ENCODE measurements at regions not wholly inside any gene's neighbourhood (a gene's known extent, or its start where the extent isn't known, plus 50 kb on each side); places are given as distances from the start of the nearest gene placed in this dataset.
"Not testable (repeated sequence)": the region's sequence is repeated elsewhere in the genome, so short reads cannot be mapped to it uniquely, and the experiment has no call there.

GRCh38 chr5:92267830-92268229 is 884.7 kb upstream of the ARRDC3 start:
- H3K27ac ChIP-seq (ENCODE audit: insufficient read depth, low read length, poor library complexity, severe bottlenecking), result no peak overlapping the region
- no peak overlapping the region for H3K4me3 ChIP-seq (ENCODE audit: low read depth, low read length)
- Mint-ChIP-seq H3K4me3 (no peak overlapping the region), H3K9me3 (peaks cover 0 to 15% (median 6%) of the 10 kb centered on the region in 7 donors), H3K36me3 (no peaks in the 10 kb centered on the region), H3K27me3 (no peaks in the 10 kb centered on the region), H3K4me1 (no peaks in the 10 kb centered on the region), H3K27ac (no peak overlapping the region)
- H3K27me3 ChIP-seq (ENCODE audit: control insufficient read depth, insufficient read depth, low read length), result no peaks in the 10 kb centered on the region
- no peaks in the 10 kb centered on the region for H3K36me3 ChIP-seq (ENCODE audit: control insufficient read depth, insufficient read depth, low read length)
- ATAC-seq (ENCODE audit: low read depth in 2 of 2) (no peak), DNase-seq (no peak)
- no peaks in the 10 kb centered on the region for H3K4me1 ChIP-seq (ENCODE audit: control insufficient read depth, insufficient read depth, low read length, poor library complexity, severe bottlenecking)
- H3K9me3 ChIP-seq (ENCODE audit: control insufficient read depth in 2 of 2, low read length in 2 of 2), result peaks cover 0 to 5% of the 10 kb centered on the region in 2 experiments

- no peak overlapping the region for H3K27ac Mint-ChIP-seq
- Histone ChIP-seq H3K27ac (ENCODE audit: insufficient read depth, low read length, poor library complexity, severe bottlenecking) (no peak overlapping the region), H3K36me3 (ENCODE audit: control insufficient read depth, insufficient read depth, low read length) (no peaks in the 10 kb centered on the region), H3K4me3 (ENCODE audit: low read depth, low read length) (no peak overlapping the region), H3K4me1 (ENCODE audit: control insufficient read depth, insufficient read depth, low read length, poor library complexity, severe bottlenecking) (no peaks in the 10 kb centered on the region), H3K9me3 (ENCODE audit: control insufficient read depth in 2 of 2, low read length in 2 of 2) (no peaks in the 10 kb centered on the region), H3K27me3 (ENCODE audit: control insufficient read depth, insufficient read depth, low read length) (no peaks in the 10 kb centered on the region)
- DNase-seq, result no peak
- H3K9me3 Mint-ChIP-seq, result peaks cover 0 to 14% (median 4%) of the 10 kb centered on the region in 7 donors
- H3K27me3 Mint-ChIP-seq, result no peaks in the 10 kb centered on the region
- ATAC-seq (ENCODE audit: low read depth in 2 of 2), result no peak
- no peaks in the 10 kb centered on the region for H3K36me3 Mint-ChIP-seq
- no peak overlapping the region for H3K4me3 Mint-ChIP-seq
- H3K4me1 Mint-ChIP-seq, result no peaks in the 10 kb centered on the region
Observed at GRCh38 chr5:92265804-92266203, 882.7 kb upstream of the ARRDC3 start.

DNA sequence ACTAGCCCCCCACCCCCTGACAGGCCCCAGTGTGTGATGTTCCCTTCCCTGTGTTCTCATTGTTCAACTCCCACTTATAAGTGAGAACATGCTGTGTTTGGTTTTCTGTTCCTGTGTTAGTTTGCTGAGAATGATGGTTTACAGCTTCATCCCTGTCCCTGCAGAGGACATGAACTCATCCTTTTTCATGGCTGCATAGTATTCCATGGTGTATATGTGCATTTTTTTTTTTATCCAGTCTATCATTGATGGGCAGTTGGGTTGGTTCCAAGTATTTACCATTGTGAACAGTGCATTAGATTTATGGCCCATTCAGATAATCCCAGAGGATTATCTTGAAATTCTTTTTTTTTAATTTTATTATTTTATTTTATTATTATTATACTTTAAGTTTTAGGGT is 872.5 kb upstream of the ARRDC3 start:
- not testable (repeated sequence) for H3K4me3 Mint-ChIP-seq; DNase-seq; ATAC-seq (ENCODE audit: low read depth in 2 of 2); H3K27me3 Mint-ChIP-seq; H3K27ac Mint-ChIP-seq; H3K27ac ChIP-seq (ENCODE audit: insufficient read depth, low read length, poor library complexity, severe bottlenecking); H3K36me3 Mint-ChIP-seq; H3K4me1 ChIP-seq (ENCODE audit: control insufficient read depth, insufficient read depth, low read length, poor library complexity, severe bottlenecking); H3K4me1 Mint-ChIP-seq; H3K9me3 ChIP-seq (ENCODE audit: control insufficient read depth in 2 of 2, low read length in 2 of 2); H3K36me3 ChIP-seq (ENCODE audit: control insufficient read depth, insufficient read depth, low read length); H3K27me3 ChIP-seq (ENCODE audit: control insufficient read depth, insufficient read depth, low read length); H3K4me3 ChIP-seq (ENCODE audit: low read depth, low read length)
- H3K9me3 Mint-ChIP-seq, result peaks cover 1 to 12% (median 4%) of the 10 kb centered on the region in 7 donors

DNA sequence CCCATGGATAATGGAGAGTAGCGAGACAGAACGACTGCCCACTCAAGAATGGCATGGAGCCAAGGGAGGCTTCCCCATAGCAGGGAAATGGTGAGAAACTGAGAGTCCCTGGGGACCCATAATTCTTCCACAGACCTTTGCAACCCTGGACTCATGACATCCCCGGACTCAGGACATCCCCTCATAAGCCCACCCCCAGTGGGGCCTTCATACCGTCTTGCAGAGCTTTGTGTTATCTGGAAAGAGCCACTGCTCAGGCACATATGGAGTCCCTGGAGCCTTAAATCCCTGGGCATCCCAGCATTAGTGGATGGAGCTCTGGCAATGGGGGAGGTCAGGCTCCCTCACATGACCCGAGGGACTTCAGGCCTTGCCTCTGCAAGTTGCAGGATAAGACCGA is 865.4 kb upstream of the ARRDC3 start:
- Mint-ChIP-seq H3K36me3 (no peaks in the 10 kb centered on the region), H3K27me3 (no peaks in the 10 kb centered on the region), H3K9me3 (peaks cover 0 to 16% (median 1%) of the 10 kb centered on the region in 7 donors), H3K27ac (no peak overlapping the region), H3K4me1 (no peaks in the 10 kb centered on the region), H3K4me3 (no peak overlapping the region)
- no peaks in the 10 kb centered on the region for H3K27me3 ChIP-seq (ENCODE audit: control insufficient read depth, insufficient read depth, low read length)
- H3K4me3 ChIP-seq (ENCODE audit: low read depth, low read length), result no peak overlapping the region
- ATAC-seq (ENCODE audit: low read depth in 2 of 2) (no peak), DNase-seq (no peak)
- H3K9me3 ChIP-seq (ENCODE audit: control insufficient read depth in 2 of 2, low read length in 2 of 2), result peaks cover 0 to 2% of the 10 kb centered on the region in 2 experiments
- H3K27ac ChIP-seq (ENCODE audit: insufficient read depth, low read length, poor library complexity, severe bottlenecking), result no peak overlapping the region
- H3K36me3 ChIP-seq (ENCODE audit: control insufficient read depth, insufficient read depth, low read length), result no peaks in the 10 kb centered on the region
- no peaks in the 10 kb centered on the region for H3K4me1 ChIP-seq (ENCODE audit: control insufficient read depth, insufficient read depth, low read length, poor library complexity, severe bottlenecking)

DNA sequence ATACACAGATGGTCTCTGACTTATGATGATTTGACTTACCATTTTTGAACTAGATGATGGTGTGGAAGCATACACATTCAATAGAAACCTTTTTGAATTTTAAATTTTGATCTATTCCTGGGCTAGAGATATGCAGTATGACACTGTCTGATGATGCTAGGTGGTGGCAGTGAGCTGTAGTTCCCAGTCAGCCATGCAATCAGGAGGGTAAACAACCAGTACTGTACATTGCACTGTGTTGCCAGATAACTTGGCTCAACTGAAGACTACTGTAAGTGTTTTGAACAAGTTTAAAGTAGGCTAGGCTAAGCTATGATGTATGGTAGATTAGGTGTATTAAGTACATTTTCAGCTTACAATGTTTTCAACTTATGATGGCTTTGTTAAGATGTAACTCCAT is 859.1 kb upstream of the ARRDC3 start:
- Mint-ChIP-seq H3K27ac (no peak overlapping the region), H3K9me3 (peaks cover 0 to 5% (median 3%) of the 10 kb centered on the region in 7 donors), H3K4me3 (no peak overlapping the region), H3K27me3 (no peaks in the 10 kb centered on the region), H3K36me3 (no peaks in the 10 kb centered on the region), H3K4me1 (no peaks in the 10 kb centered on the region)
- no peak overlapping the region for H3K4me3 ChIP-seq (ENCODE audit: low read depth, low read length)
- H3K36me3 ChIP-seq (ENCODE audit: control insufficient read depth, insufficient read depth, low read length), result no peaks in the 10 kb centered on the region
- H3K4me1 ChIP-seq (ENCODE audit: control insufficient read depth, insufficient read depth, low read length, poor library complexity, severe bottlenecking), result no peaks in the 10 kb centered on the region
- DNase-seq, result no peak
- H3K9me3 ChIP-seq (ENCODE audit: control insufficient read depth in 2 of 2, low read length in 2 of 2), result no peaks in the 10 kb centered on the region
- no peak for ATAC-seq (ENCODE audit: low read depth in 2 of 2)
- no peak overlapping the region for H3K27ac ChIP-seq (ENCODE audit: insufficient read depth, low read length, poor library complexity, severe bottlenecking)
- no peaks in the 10 kb centered on the region for H3K27me3 ChIP-seq (ENCODE audit: control insufficient read depth, insufficient read depth, low read length)

GRCh38 chr5:92237896-92238295 is 854.8 kb upstream of the ARRDC3 start:
- Histone ChIP-seq H3K9me3 (ENCODE audit: control insufficient read depth in 2 of 2, low read length in 2 of 2) (no peaks in the 10 kb centered on the region), H3K4me3 (ENCODE audit: low read depth, low read length) (no peak overlapping the region), H3K36me3 (ENCODE audit: control insufficient read depth, insufficient read depth, low read length) (no peaks in the 10 kb centered on the region), H3K27me3 (ENCODE audit: control insufficient read depth, insufficient read depth, low read length) (no peaks in the 10 kb centered on the region), H3K27ac (ENCODE audit: insufficient read depth, low read length, poor library complexity, severe bottlenecking) (no peak overlapping the region), H3K4me1 (ENCODE audit: control insufficient read depth, insufficient read depth, low read length, poor library complexity, severe bottlenecking) (no peaks in the 10 kb centered on the region)
- Mint-ChIP-seq H3K27ac (no peak overlapping the region), H3K27me3 (no peaks in the 10 kb centered on the region), H3K4me1 (no peaks in the 10 kb centered on the region), H3K36me3 (no peaks in the 10 kb centered on the region), H3K4me3 (no peak overlapping the region), H3K9me3 (peaks cover 2 to 17% (median 5%) of the 10 kb centered on the region in 7 donors)
- DNase-seq (no peak), ATAC-seq (ENCODE audit: low read depth in 2 of 2) (no peak)

DNA sequence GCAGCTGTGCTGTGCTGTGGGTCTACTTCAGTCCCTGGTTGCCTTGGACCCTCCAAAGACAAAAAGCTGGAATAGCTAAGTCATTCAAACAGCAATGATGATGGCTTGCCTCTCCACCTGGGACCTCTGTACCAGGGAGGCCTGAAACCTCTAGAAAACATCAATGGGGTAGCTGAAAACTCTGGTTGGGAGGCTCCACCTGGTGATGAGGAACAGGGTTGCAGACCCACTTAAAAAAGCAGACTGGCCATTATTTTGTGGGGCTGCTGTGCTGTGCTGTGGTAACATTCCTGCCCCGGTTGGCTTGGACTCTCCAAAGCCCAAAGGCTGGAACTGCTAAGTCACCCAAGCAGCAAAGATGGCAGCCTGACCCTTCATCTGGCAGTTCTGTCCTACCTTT is 839.3 kb upstream of the ARRDC3 start:
- H3K9me3 ChIP-seq (ENCODE audit: control insufficient read depth in 2 of 2, low read length in 2 of 2), result peaks cover 0 to 4% of the 10 kb centered on the region in 2 experiments
- H3K4me1 ChIP-seq (ENCODE audit: control insufficient read depth, insufficient read depth, low read length, poor library complexity, severe bottlenecking), result no peaks in the 10 kb centered on the region
- H3K36me3 ChIP-seq (ENCODE audit: control insufficient read depth, insufficient read depth, low read length), result no peaks in the 10 kb centered on the region
- H3K27ac ChIP-seq (ENCODE audit: insufficient read depth, low read length, poor library complexity, severe bottlenecking), result no peak overlapping the region
- Mint-ChIP-seq H3K4me3 (no peak overlapping the region), H3K4me1 (no peaks in the 10 kb centered on the region), H3K27ac (no peak overlapping the region), H3K9me3 (peaks cover 0 to 33% (median 7%) of the 10 kb centered on the region in 7 donors), H3K36me3 (no peaks in the 10 kb centered on the region), H3K27me3 (no peaks in the 10 kb centered on the region)
- no peak overlapping the region for H3K4me3 ChIP-seq (ENCODE audit: low read depth, low read length)
- no peaks in the 10 kb centered on the region for H3K27me3 ChIP-seq (ENCODE audit: control insufficient read depth, insufficient read depth, low read length)
- DNase-seq (no peak), ATAC-seq (ENCODE audit: low read depth in 2 of 2) (no peak)

DNA sequence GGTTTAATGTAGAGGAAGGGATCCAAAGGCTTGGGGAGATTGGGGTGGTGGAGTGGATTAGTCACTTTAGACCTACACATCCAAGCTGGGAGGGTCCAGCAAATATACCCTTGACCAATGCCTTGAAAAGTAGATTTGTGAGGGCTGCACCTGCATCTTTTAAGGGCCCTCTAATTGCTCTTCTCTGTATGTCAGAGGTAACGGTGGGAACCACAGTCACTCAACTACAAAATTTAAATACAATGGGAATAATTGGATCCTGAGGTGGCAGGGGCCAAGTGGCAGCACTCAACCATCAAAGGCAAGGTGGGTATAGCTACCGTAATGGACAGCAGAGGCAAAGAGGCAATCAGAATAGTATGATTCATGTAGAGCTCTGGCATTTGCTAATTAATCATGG is 833.7 kb upstream of the ARRDC3 start:
- H3K27me3 Mint-ChIP-seq; ATAC-seq (ENCODE audit: low read depth in 2 of 2); H3K4me3 Mint-ChIP-seq; H3K36me3 Mint-ChIP-seq; H3K4me1 Mint-ChIP-seq; DNase-seq; H3K4me3 ChIP-seq (ENCODE audit: low read depth, low read length); H3K27me3 ChIP-seq (ENCODE audit: control insufficient read depth, insufficient read depth, low read length); H3K36me3 ChIP-seq (ENCODE audit: control insufficient read depth, insufficient read depth, low read length); H3K27ac Mint-ChIP-seq; H3K4me1 ChIP-seq (ENCODE audit: control insufficient read depth, insufficient read depth, low read length, poor library complexity, severe bottlenecking); H3K9me3 ChIP-seq (ENCODE audit: control insufficient read depth in 2 of 2, low read length in 2 of 2); H3K27ac ChIP-seq (ENCODE audit: insufficient read depth, low read length, poor library complexity, severe bottlenecking): not testable (repeated sequence)
- H3K9me3 Mint-ChIP-seq, result peaks cover 0 to 34% (median 4%) of the 10 kb centered on the region in 7 donors

All from CD4-positive, CD25-positive, alpha-beta regulatory T cell (primary cell).